ENCODE measurements at regions not wholly inside any gene's neighbourhood (a gene's known extent, or its start where the extent isn't known, plus 50 kb on each side); places are given as distances from the start of the nearest gene placed in this dataset.

GRCh38 chr3:109731639-109732473 lies 394.5 kb upstream of the DPPA4 start:
- no peaks in the 10 kb centered on the region for H3K9me3 ChIP-seq (ENCODE audit: low read depth, low read length, poor library complexity, severe bottlenecking)
- H3K36me3 ChIP-seq (ENCODE audit: insufficient read depth, low read length, poor library complexity, severe bottlenecking), result no peaks in the 10 kb centered on the region
- no TSS peak for BruUV-seq (replicated peaks)
- intact Hi-C loops (cut with micrococcal nuclease; ENCODE audit: unreplicated experiment), result loop anchor here (2.0 to 10.0 kb wide), 3 partner anchors 580 to 1603 kb away; no protein-coding TSS in a partner anchor
- CTCF ChIA-PET, result no interaction called here
- H3K4me1 ChIP-seq (ENCODE audit: insufficient read depth, low read length, poor library complexity, severe bottlenecking), result no peaks in the 10 kb centered on the region
- DNase-seq (ENCODE audit: low spot score), result peak; percentile 58
- peak; percentile 83 for TF ChIP-seq CTCF (conservative IDR thresholded peaks at IDR 0.05; ENCODE audit: low read depth, low read length)
- TF ChIP-seq EZH2 (IDR thresholded peaks at IDR 0.05; ENCODE audit: borderline replicate concordance, low read depth, low read length, poor library complexity, severe bottlenecking), result no peak
- POLR2A ChIA-PET (ENCODE audit: low non-redundant PET), result no interaction called here
- H3K27ac ChIP-seq (ENCODE audit: low read depth, low read length, poor library complexity, severe bottlenecking), result no peak overlapping the region
- no peak overlapping the region for H3K4me3 ChIP-seq (ENCODE audit: low read depth, low read length, poor library complexity, severe bottlenecking)
- H3K27me3 ChIP-seq (replicated peaks; ENCODE audit: insufficient read depth, low read depth, low read length, poor library complexity), result no peaks in the 10 kb centered on the region

- CTCF ChIA-PET, result no interaction called here
- no peak for TF ChIP-seq EZH2 (IDR thresholded peaks at IDR 0.05; ENCODE audit: borderline replicate concordance, low read depth, low read length, poor library complexity, severe bottlenecking)
- TF ChIP-seq CTCF (conservative IDR thresholded peaks at IDR 0.05; ENCODE audit: low read depth, low read length), result no peak
- no peak overlapping the region for H3K27ac ChIP-seq (ENCODE audit: low read depth, low read length, poor library complexity, severe bottlenecking)
- no peak overlapping the region for H3K4me3 ChIP-seq (ENCODE audit: low read depth, low read length, poor library complexity, severe bottlenecking)
- H3K27me3 ChIP-seq (replicated peaks; ENCODE audit: insufficient read depth, low read depth, low read length, poor library complexity), result no peaks in the 10 kb centered on the region
- BruUV-seq (replicated peaks), result no TSS peak
- no peak for DNase-seq (ENCODE audit: low spot score)
- intact Hi-C loops (cut with micrococcal nuclease; ENCODE audit: unreplicated experiment), result no loop called here
- POLR2A ChIA-PET (ENCODE audit: low non-redundant PET), result no interaction called here
- H3K36me3 ChIP-seq (ENCODE audit: insufficient read depth, low read length, poor library complexity, severe bottlenecking), result no peaks in the 10 kb centered on the region
- H3K4me1 ChIP-seq (ENCODE audit: insufficient read depth, low read length, poor library complexity, severe bottlenecking), result no peaks in the 10 kb centered on the region
- H3K9me3 ChIP-seq (ENCODE audit: low read depth, low read length, poor library complexity, severe bottlenecking), result no peaks in the 10 kb centered on the region
Measured at GRCh38 chr3:109743981-109744380, 406.6 kb upstream of the DPPA4 start.

GRCh38 chr3:109772520-109772919 lies 435.2 kb upstream of the DPPA4 start:
- TF ChIP-seq CTCF (conservative IDR thresholded peaks at IDR 0.05; ENCODE audit: low read depth, low read length) (no peak), EZH2 (IDR thresholded peaks at IDR 0.05; ENCODE audit: borderline replicate concordance, low read depth, low read length, poor library complexity, severe bottlenecking) (no peak)
- ChIA-PET CTCF (no interaction called here), POLR2A (ENCODE audit: low non-redundant PET) (no interaction called here)
- H3K36me3 ChIP-seq (ENCODE audit: insufficient read depth, low read length, poor library complexity, severe bottlenecking), result no peaks in the 10 kb centered on the region
- no peaks in the 10 kb centered on the region for H3K27me3 ChIP-seq (replicated peaks; ENCODE audit: insufficient read depth, low read depth, low read length, poor library complexity)
- H3K4me3 ChIP-seq (ENCODE audit: low read depth, low read length, poor library complexity, severe bottlenecking), result no peak overlapping the region
- BruUV-seq (replicated peaks), result no TSS peak
- no peak for DNase-seq (ENCODE audit: low spot score)
- no peaks in the 10 kb centered on the region for H3K4me1 ChIP-seq (ENCODE audit: insufficient read depth, low read length, poor library complexity, severe bottlenecking)
- no peak overlapping the region for H3K27ac ChIP-seq (ENCODE audit: low read depth, low read length, poor library complexity, severe bottlenecking)
- no peaks in the 10 kb centered on the region for H3K9me3 ChIP-seq (ENCODE audit: low read depth, low read length, poor library complexity, severe bottlenecking)
- intact Hi-C loops (cut with micrococcal nuclease; ENCODE audit: unreplicated experiment), result no loop called here

Measured in A673 (cell line).